ENCODE measurements at regions not wholly inside any gene's neighbourhood (a gene's known extent, or its start where the extent isn't known, plus 50 kb on each side); places are given as distances from the start of the nearest gene placed in this dataset.
"Not testable (repeated sequence)": the region's sequence is repeated elsewhere in the genome, so short reads cannot be mapped to it uniquely, and the experiment has no call there.

GRCh38 chr9:129432297-129433154 is 188.4 kb downstream of the C9orf50 start:
- no peak for DNase-seq

- DNase-seq, result no peak
Observed at GRCh38 chr9:129430940-129431643, 189.8 kb downstream of the C9orf50 start.

DNA sequence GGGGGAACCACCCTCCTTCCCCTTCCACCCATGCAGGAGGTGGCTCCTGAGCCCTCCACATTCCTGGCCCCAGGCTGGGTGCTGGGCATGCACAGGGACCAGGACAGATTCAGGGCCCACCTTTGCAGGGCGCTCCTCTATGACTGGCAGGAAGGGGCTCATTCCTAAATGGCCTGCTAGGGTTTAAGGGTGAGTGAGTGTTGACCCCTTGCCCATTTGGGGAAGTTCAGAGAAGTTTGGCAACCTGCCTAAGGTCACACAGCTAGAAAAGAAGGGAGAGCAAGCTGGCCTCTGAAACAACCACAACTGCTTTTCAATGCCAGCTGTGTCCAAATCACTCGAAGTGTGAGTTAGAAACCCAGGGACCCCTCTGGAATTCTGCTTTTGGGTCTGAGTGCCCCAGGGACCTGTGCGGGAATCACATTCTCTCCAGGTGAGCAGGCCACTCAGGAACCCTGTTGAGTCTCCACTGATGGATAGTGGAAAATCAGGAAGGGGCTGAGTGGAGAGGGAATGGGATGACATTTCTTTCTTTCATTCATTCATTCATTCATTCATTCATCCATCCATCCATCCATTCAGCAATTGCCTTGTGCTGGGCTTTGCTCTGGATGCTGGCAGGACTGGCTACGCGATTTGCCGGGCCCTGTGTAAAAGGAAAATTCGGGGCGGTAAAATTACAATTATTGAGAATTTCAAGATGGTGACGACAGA is 191.9 kb downstream of the C9orf50 start:
- no peak for DNase-seq

DNA sequence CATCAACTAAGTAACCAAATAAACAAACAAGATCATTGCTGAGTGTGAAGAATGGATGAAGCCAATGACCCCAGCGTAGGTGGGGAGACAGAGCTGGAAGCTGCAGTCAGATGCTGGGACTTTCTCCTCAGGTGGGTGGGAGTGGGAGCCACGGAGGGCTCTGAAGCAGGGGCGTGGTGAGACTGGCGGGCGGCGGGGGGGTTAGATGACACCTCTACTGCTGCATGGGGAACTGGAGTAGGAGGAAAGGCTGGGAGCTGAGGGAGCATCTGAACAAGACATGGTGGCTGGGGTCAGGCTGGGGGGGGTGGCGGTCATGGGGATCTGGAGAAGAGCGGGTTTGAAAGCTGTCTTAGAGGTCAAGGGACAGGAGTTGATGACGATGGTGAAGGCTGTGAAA is 193.8 kb downstream of the C9orf50 start:
- DNase-seq, result no peak

DNA sequence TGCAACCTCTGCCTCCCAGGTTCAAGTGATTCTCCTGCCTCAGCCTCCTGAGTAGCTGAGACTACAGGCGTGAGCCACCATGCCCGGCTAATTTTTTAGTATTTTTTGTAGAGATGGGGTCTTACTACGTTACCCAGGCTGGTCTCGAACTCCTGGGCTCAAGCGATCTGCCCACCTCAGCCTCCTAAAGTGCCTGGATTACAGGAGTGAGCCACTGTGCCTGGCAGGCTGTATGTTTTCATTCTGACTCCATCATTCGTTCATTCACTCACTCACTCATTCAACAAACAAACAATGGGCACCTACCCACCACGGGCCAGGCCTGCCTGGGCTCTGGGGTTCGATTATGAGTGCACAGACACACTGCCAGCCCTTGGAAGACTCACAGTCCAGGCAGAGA is 197.1 kb downstream of the C9orf50 start:
- DNase-seq, result not testable (repeated sequence)

- DNase-seq, result no peak
Observed at GRCh38 chr9:129423216-129423615, 197.7 kb downstream of the C9orf50 start.

DNA sequence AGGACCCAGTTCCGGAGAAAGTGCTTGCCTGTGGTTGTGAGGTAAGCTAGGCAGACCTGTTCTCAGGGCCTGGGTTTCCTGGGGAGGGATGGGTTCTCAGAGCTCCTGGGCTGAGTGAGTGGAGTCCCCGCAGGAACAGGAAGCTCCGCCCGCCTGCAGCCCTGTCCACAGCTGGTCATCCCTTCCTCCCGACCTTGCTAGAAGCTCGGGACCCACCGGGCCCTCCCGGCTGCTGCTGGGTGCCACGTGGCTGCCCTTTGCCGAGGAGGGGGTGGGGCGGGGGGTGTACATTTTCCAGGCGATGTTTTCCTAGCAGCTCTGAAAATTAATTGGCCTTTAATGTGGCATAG is 198.1 kb downstream of the C9orf50 start:
- no peak for DNase-seq

DNA sequence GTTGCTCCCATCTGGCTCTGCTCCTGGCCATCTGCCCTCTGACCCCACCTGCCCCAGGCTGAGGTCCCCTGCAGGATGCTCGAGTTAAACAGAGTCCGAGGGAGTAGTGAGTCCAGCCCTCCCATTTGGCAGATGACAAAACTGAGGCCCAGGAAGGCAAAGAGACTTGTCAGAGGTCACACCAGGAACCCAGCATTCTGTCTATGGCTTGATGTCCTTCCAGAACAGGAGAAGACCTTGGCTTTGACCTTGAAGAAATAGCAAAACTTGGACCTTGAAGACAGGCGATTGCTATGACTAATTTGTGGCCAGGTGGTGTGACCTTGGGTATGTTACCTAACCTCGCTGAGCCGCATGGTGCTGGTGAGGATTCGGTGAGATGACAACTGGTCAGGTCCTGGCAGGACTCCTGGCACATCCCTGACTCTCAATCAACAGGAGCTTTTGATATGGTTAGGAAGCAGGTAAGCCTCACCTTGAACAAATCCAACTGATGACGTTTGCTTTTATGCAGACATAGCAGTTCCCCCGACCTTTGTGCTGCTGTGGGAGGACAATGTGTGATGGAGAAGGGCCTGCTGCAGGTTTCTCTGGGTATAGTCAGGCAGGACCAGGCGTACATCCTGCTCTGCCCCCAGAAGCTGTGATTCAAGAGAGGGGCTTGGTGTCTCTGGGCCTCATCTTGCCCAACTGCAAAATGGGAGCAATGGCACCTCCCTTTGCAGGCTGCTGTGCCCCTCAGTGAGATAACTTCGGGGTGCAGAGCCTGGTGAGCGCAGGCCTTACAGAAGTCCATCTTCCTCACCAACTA is 198.7 kb downstream of the C9orf50 start:
- DNase-seq, result no peak

GRCh38 chr9:129421371-129421770 is 199.5 kb downstream of the C9orf50 start:
- DNase-seq, result no peak

DNA sequence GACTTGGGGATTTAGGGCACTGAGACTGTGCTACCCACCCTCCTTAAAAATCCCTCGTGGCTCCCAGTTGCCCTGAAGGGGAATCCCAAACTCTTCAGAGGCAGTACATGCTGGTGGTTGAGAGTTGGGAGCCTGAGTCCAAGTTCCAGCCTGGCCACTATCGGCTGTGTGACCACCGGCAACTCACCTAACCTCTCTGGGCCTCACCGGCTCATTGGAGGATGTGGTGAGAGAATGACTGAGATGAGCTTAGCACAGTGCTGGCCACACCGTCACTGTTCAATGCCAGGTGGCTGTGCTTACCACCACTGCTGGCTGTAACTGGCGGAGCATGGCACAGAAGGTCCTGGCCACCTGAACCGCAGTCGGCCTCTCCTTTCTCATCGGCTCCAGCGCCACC is 200.2 kb downstream of the C9orf50 start:
- DNase-seq, result no peak

GRCh38 chr9:129419382-129419899 is 201.5 kb downstream of the C9orf50 start:
- no peak for DNase-seq

DNA sequence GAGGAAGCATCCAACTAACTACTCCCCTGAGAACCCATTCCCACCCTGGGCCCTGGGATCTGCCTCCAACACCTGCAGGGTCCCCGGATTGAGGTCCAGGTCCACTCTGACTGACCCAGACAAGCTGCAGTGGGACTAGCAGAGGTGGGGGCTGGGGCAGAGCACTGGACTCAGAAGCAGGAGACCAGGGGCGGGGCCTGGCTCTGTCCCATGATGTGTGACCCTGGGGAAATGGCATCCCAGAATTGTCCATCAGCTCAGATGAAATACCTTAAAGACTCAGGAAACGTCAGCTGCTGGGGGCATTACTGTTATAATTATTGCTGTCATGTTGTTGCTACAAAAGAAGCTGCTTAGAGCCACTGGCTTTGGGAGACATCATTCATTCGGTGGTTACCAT is 202.4 kb downstream of the C9orf50 start:
- DNase-seq, result no peak

GRCh38 chr9:129416821-129417539 is 203.9 kb downstream of the C9orf50 start:
- peak; percentile 66 for DNase-seq

DNA sequence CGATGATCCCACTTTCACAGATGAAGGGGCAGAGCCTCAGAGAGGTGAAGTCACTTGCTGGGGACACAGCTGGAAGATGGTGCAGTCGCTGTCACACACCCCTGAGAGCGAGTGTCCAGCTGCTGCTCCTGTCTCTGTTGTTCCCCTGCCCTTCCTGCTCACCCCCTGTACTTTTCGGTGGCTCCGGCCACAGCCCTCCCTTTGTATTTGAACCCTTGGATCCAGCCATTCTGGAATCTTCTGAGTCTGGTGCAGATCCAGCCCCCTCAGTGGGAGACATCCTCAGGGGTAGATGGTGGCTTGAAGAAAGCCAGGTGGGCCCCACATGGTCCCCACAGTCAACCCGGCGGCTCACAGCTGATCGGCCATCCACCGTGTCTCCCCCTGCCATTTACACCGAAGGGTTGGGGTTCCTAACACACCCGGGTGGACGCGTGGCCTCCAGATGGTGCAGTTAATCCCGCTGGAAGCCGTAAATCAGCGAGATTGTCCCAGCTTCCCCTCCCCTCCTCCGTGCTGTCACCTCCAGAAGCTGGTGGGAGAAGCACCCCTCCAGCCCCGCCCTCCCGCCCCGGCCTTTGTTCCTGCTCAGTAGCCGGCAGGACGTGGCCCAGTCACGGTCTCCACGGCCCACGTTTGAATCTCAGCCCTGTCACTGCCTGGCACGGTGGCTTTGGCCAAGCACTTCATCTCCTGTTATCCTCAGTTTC is 204.8 kb downstream of the C9orf50 start:
- peak; percentile 78 for DNase-seq

GRCh38 chr9:129414993-129415941 is 205.6 kb downstream of the C9orf50 start:
- peak; percentile 36 for DNase-seq

GRCh38 chr9:129414377-129414992 is 206.4 kb downstream of the C9orf50 start:
- peak; percentile 49 for DNase-seq

GRCh38 chr9:129413537-129414376 is 207.1 kb downstream of the C9orf50 start:
- DNase-seq, result peak; percentile 98
